ENCODE measurements at regions not wholly inside any gene's neighbourhood (a gene's known extent, or its start where the extent isn't known, plus 50 kb on each side); places are given as distances from the start of the nearest gene placed in this dataset.
"Not testable (repeated sequence)": the region's sequence is repeated elsewhere in the genome, so short reads cannot be mapped to it uniquely, and the experiment has no call there.

GRCh38 chr9:129552064-129552463 lies 68.8 kb downstream of the C9orf50 start:
- H3K9ac ChIP-seq (ENCODE audit: low read length), result peak overlapping the region; percentile 32
- no peaks in the 10 kb centered on the region for H3K27me3 ChIP-seq (replicated peaks; ENCODE audit: control insufficient read depth, insufficient read depth, low read length)
- DNase-seq (ENCODE audit: low read depth), result peak; percentile 37
- H3K9me3 ChIP-seq (ENCODE audit: control insufficient read depth, low read length), result no peaks in the 10 kb centered on the region
- H3K36me3 ChIP-seq (ENCODE audit: control insufficient read depth, insufficient read depth, low read length, severe bottlenecking), result no peaks in the 10 kb centered on the region
- H3K4me3 ChIP-seq (ENCODE audit: low read length), result no peak overlapping the region
- H3K4me1 ChIP-seq (ENCODE audit: control insufficient read depth, insufficient read depth, low read length), result peaks cover 24% of the 10 kb centered on the region

DNA sequence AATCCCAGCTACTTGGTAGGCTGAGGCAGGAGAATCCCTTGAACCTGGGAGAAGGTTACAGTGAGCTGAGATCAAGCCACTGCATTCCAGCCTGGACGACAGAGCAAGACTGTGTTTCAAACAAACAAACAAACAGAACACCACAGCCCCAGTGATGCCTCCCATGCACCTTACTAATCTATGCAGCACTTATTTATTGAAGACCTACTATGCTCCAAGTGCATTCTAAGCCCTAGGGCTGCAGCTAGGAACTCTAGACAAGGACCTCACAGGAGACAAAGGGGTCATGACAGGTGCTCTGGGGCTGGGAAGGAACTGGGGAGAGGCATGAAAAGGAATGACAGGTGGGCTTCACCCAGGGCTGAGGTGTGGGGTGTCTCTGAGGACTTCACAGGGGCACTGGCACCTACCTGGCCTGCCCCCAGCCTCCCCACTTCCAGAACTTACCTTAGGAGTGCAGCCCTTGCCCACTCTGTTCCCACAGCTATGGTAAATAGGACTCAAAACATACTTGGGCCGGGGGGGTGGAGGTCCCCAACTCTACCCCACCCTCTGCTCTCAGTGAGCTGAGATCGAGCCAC lies 69.4 kb downstream of the C9orf50 start:
- Histone ChIP-seq H3K4me3 (ENCODE audit: low read length) (no peak overlapping the region), H3K4me1 (ENCODE audit: control insufficient read depth, insufficient read depth, low read length) (peaks cover 24% of the 10 kb centered on the region), H3K9ac (ENCODE audit: low read length) (peak overlapping the region; percentile 32), H3K36me3 (ENCODE audit: control insufficient read depth, insufficient read depth, low read length, severe bottlenecking) (no peaks in the 10 kb centered on the region), H3K27me3 (replicated peaks; ENCODE audit: control insufficient read depth, insufficient read depth, low read length) (no peaks in the 10 kb centered on the region), H3K9me3 (ENCODE audit: control insufficient read depth, low read length) (no peaks in the 10 kb centered on the region)
- DNase-seq (ENCODE audit: low read depth), result no peak

- H3K4me3 ChIP-seq (ENCODE audit: low read length); DNase-seq (ENCODE audit: low read depth); H3K9ac ChIP-seq (ENCODE audit: low read length); H3K9me3 ChIP-seq (ENCODE audit: control insufficient read depth, low read length); H3K36me3 ChIP-seq (ENCODE audit: control insufficient read depth, insufficient read depth, low read length, severe bottlenecking); H3K27me3 ChIP-seq (replicated peaks; ENCODE audit: control insufficient read depth, insufficient read depth, low read length): not testable (repeated sequence)
- H3K4me1 ChIP-seq (ENCODE audit: control insufficient read depth, insufficient read depth, low read length), result peaks cover 24% of the 10 kb centered on the region
These were observed 69.9 kb downstream of the C9orf50 start for GRCh38 chr9:129550977-129551376.

DNA sequence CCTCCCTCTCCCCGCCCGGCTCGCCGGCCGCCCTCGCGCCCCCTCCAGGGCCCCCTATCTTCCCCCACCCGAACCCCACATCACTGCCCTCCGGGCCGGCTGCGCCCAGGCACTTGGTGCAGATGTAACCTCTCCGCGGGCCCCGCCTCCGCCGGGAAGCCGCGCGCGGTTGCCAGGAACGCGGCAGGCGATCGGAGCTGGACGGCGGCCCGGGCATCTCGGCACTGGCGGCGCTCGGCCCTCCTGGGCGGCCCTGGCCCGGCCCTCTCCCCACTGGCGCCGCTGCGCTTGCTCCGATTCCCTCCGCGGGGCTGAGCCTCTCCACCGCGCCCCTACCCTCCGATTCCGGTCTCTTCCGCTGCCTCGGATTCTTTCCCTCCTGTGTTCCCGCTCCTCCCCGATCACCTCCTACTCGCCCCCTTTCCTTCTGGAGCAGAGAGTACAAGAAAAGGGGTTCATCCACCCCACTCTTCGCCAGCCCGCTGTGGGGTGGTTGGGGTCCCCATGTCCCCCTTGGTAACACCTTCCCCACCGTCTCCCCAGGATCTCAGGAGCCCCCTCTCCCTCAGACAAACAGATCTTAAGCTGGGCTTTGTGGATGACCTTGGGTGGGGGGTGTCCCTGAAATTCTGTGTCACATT lies 70.6 kb downstream of the C9orf50 start:
- Histone ChIP-seq H3K4me1 (ENCODE audit: control insufficient read depth, insufficient read depth, low read length) (peaks cover 24% of the 10 kb centered on the region), H3K9ac (ENCODE audit: low read length) (peak overlapping the region; percentile 76), H3K36me3 (ENCODE audit: control insufficient read depth, insufficient read depth, low read length, severe bottlenecking) (no peaks in the 10 kb centered on the region), H3K27me3 (replicated peaks; ENCODE audit: control insufficient read depth, insufficient read depth, low read length) (no peaks in the 10 kb centered on the region), H3K9me3 (ENCODE audit: control insufficient read depth, low read length) (no peaks in the 10 kb centered on the region), H3K4me3 (ENCODE audit: low read length) (peak overlapping the region; percentile 71)
- peak; percentile 94 for DNase-seq (ENCODE audit: low read depth)

DNA sequence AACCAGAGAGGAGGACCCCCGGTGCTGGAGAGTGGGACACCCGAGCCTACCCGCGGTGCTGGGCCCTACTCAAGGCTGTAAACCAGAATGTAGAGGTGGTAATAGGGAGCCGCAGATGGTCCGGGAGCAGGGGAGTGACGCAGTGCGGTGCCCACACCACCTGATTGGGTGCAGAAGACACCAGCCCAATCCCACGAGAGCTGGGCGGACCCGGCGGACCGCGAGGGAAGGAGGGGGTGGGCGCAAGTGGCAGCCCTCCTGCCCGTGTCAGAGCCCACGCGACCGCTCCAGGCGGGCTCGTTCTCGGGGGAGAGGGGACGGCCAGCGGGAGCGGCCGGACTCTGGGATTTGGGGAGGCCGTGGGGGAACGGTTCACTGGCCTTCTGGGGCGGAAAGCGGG lies 71.2 kb downstream of the C9orf50 start:
- Histone ChIP-seq H3K9ac (ENCODE audit: low read length) (peak overlapping the region; percentile 71), H3K4me1 (ENCODE audit: control insufficient read depth, insufficient read depth, low read length) (peaks cover 24% of the 10 kb centered on the region), H3K36me3 (ENCODE audit: control insufficient read depth, insufficient read depth, low read length, severe bottlenecking) (no peaks in the 10 kb centered on the region), H3K9me3 (ENCODE audit: control insufficient read depth, low read length) (no peaks in the 10 kb centered on the region), H3K27me3 (replicated peaks; ENCODE audit: control insufficient read depth, insufficient read depth, low read length) (no peaks in the 10 kb centered on the region), H3K4me3 (ENCODE audit: low read length) (peak overlapping the region; percentile 71)
- no peak for DNase-seq (ENCODE audit: low read depth)

DNA sequence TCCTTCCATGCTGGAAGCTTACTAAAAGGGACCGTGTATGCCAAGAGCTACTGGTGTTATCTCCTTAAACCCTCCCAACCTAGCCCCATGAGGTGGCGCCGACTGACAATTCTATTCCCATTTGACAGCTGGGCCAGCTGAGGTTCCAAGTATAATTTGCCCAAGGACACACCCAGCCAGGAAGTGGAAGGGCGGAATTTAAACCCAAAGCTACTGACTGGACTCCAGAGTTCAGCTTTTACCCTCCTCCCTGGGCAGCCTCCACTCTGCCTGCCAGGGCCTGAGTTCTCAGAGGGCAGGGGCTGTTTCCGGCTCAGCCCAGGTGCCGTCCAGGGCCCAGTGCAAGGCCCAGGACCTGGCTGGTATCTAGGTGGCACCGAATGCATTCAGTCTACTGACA lies 71.8 kb downstream of the C9orf50 start:
- H3K9me3 ChIP-seq (ENCODE audit: control insufficient read depth, low read length), result no peaks in the 10 kb centered on the region
- no peaks in the 10 kb centered on the region for H3K27me3 ChIP-seq (replicated peaks; ENCODE audit: control insufficient read depth, insufficient read depth, low read length)
- peak overlapping the region; percentile 71 for H3K4me3 ChIP-seq (ENCODE audit: low read length)
- no peak for DNase-seq (ENCODE audit: low read depth)
- no peaks in the 10 kb centered on the region for H3K36me3 ChIP-seq (ENCODE audit: control insufficient read depth, insufficient read depth, low read length, severe bottlenecking)
- H3K4me1 ChIP-seq (ENCODE audit: control insufficient read depth, insufficient read depth, low read length), result peaks cover 24% of the 10 kb centered on the region
- peak overlapping the region; percentile 71 for H3K9ac ChIP-seq (ENCODE audit: low read length)

DNA sequence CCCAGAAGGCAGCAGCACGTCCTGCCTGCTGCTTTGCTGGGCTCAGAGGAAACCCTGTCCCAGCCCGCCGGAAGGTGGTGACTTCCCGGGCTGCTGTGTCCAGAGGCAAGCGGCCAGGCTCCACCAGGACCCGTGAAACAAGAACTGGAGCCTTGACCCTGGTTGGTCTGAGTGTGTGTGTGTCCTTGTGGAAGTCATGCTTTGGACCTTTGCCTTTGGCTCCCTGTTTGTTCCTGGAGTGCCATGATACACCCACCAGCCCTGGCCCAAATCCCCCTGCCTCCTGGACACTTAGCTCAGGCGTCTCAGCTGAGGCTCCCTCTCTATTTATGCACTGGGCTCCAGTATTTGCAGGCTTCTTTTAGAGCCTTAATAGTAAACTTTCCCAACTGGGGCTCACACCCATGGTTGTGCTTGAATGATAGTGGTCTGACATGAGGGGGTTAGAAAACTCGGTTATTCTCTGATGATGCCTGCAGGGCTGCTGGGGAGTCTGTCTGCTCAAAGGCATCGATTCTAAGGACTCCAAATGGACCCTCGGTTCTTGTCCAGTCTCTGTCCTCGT lies 72.2 kb downstream of the C9orf50 start:
- Histone ChIP-seq H3K9me3 (ENCODE audit: control insufficient read depth, low read length) (no peaks in the 10 kb centered on the region), H3K27me3 (replicated peaks; ENCODE audit: control insufficient read depth, insufficient read depth, low read length) (no peaks in the 10 kb centered on the region), H3K36me3 (ENCODE audit: control insufficient read depth, insufficient read depth, low read length, severe bottlenecking) (no peaks in the 10 kb centered on the region), H3K9ac (ENCODE audit: low read length) (peak overlapping the region; percentile 36), H3K4me1 (ENCODE audit: control insufficient read depth, insufficient read depth, low read length) (peaks cover 24% of the 10 kb centered on the region), H3K4me3 (ENCODE audit: low read length) (no peak overlapping the region)
- no peak for DNase-seq (ENCODE audit: low read depth)

GRCh38 chr9:129547869-129548570 lies 72.9 kb downstream of the C9orf50 start:
- no peak for DNase-seq (ENCODE audit: low read depth)
- Histone ChIP-seq H3K4me3 (ENCODE audit: low read length) (no peak overlapping the region), H3K4me1 (ENCODE audit: control insufficient read depth, insufficient read depth, low read length) (peaks cover 30% of the 10 kb centered on the region), H3K9me3 (ENCODE audit: control insufficient read depth, low read length) (no peaks in the 10 kb centered on the region), H3K36me3 (ENCODE audit: control insufficient read depth, insufficient read depth, low read length, severe bottlenecking) (no peaks in the 10 kb centered on the region), H3K9ac (ENCODE audit: low read length) (no peak overlapping the region), H3K27me3 (replicated peaks; ENCODE audit: control insufficient read depth, insufficient read depth, low read length) (no peaks in the 10 kb centered on the region)

- DNase-seq (ENCODE audit: low read depth), result no peak
- Histone ChIP-seq H3K27me3 (replicated peaks; ENCODE audit: control insufficient read depth, insufficient read depth, low read length) (no peaks in the 10 kb centered on the region), H3K36me3 (ENCODE audit: control insufficient read depth, insufficient read depth, low read length, severe bottlenecking) (no peaks in the 10 kb centered on the region)
These were observed 73.8 kb downstream of the C9orf50 start for GRCh38 chr9:129547063-129547462.

GRCh38 chr9:129545876-129546275 lies 75.0 kb downstream of the C9orf50 start:
- not testable (repeated sequence) for H3K36me3 ChIP-seq (ENCODE audit: control insufficient read depth, insufficient read depth, low read length, severe bottlenecking); H3K9ac ChIP-seq (ENCODE audit: low read length); DNase-seq (ENCODE audit: low read depth); H3K4me3 ChIP-seq (ENCODE audit: low read length); H3K9me3 ChIP-seq (ENCODE audit: control insufficient read depth, low read length); H3K27me3 ChIP-seq (replicated peaks; ENCODE audit: control insufficient read depth, insufficient read depth, low read length)
- peaks cover 30% of the 10 kb centered on the region for H3K4me1 ChIP-seq (ENCODE audit: control insufficient read depth, insufficient read depth, low read length)

More at GRCh38 chr9:129547063-129547462, 73.8 kb downstream of the C9orf50 start:
- Histone ChIP-seq H3K4me1 (ENCODE audit: control insufficient read depth, insufficient read depth, low read length) (peaks cover 30% of the 10 kb centered on the region), H3K9ac (ENCODE audit: low read length) (no peak overlapping the region), H3K4me3 (ENCODE audit: low read length) (no peak overlapping the region), H3K9me3 (ENCODE audit: control insufficient read depth, low read length) (no peaks in the 10 kb centered on the region)

GRCh38 chr9:129544761-129545160 lies 76.1 kb downstream of the C9orf50 start:
- DNase-seq (ENCODE audit: low read depth), result peak; percentile 37
- no peaks in the 10 kb centered on the region for H3K27me3 ChIP-seq (replicated peaks; ENCODE audit: control insufficient read depth, insufficient read depth, low read length)
- no peaks in the 10 kb centered on the region for H3K9me3 ChIP-seq (ENCODE audit: control insufficient read depth, low read length)
- H3K9ac ChIP-seq (ENCODE audit: low read length), result no peak overlapping the region
- no peak overlapping the region for H3K4me3 ChIP-seq (ENCODE audit: low read length)
- H3K36me3 ChIP-seq (ENCODE audit: control insufficient read depth, insufficient read depth, low read length, severe bottlenecking), result no peaks in the 10 kb centered on the region
- H3K4me1 ChIP-seq (ENCODE audit: control insufficient read depth, insufficient read depth, low read length), result peaks cover 24% of the 10 kb centered on the region
